NOMO-1 treated with dmso at 0.1 percent for 144 hours (cell line): ENCODE measurements at regions not wholly inside any gene's neighbourhood (a gene's known extent, or its start where the extent isn't known, plus 50 kb on each side); places are given as distances from the start of the nearest gene placed in this dataset.

Source experiments
- DNase-seq: peaks from one replicate; lab custom pipeline; 2025; ENCODE audit not compliant: unreplicated experiment; lab: John Stamatoyannopoulos, UW

DNA sequence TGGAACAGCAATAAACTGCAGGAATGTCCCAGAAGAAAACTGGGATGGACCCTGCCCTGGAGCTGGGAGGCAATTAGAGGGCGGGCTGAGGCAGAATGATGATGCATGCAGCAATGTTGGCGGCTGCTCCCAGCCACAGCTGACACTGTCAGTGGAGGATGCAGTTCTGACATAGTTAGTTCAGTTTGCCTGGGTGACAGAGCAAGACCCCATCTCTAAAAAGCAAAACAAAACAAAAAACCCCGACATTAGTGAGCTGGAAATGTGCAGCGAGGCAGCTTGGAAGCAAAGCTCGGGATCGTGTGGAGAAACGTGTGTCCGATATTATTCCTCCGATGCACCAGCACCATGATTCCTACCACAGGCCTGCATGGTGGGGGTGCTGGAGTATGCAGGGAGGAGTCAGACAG, 110.1 kb upstream of the UQCRFS1 start:
- no peak for DNase-seq

DNA sequence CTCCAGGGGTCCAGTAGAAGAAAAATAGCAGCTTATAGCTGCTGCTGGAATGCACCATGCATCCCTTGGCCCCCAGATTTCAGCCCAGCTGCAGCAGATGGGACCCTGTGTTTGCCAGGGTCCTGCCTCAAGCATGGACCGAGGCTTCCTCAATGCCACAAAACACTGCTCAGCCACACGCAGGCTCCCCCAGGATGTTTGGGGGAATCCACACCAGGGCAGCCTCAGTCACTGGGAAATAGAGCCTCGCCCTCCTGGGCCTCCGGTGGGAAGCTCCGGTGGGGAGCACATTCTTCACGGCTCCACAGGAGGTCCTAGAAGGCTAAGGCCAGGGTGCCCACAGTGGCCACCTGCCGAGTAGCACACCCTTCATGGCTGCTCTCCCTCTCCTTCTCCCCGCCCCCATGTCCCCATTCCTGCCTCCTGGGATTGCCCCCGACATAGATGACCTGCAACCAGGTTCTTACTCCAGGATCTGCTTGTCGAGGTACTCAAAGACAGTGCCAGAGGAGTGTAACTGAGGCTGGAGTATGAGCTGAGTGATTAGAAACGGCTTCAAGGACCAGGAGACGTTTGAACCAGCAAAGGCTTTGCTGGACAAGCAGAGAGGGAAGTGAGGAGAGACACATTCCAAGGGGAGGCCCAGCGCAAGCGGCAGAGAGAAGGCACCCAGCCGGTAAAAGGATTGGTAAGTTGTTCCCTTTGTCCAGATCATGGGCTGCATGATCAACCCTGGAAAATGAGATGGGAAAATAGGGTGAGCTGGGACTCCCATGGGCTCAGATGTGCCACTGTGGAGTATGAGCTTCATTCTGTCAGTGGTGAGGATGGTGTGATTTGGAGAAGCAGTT, 110.7 kb upstream of the UQCRFS1 start:
- no peak for DNase-seq

DNA sequence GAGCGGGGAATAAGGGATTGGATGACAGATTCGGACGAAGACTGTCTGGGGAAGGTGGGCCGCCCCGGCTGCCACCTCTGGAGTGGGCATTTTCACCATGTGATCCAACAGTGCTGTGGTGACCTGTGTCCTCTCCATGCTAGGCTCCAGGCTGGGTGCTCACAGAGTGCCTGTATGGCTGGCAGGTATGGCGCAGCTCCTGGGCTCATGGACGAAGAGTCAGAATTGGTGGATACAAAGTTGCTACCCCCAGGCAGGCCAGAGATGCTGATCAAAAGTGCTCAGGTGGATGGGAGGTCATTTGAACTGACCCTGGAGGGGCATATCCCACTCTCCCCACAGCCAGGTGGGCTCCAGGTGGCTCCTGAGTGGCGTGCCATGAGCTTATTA, 111.3 kb upstream of the UQCRFS1 start:
- no peak for DNase-seq

- no peak for DNase-seq
These were observed 111.8 kb upstream of the UQCRFS1 start for GRCh38 chr19:29324717-29325116.

- no peak for DNase-seq
These were observed 112.5 kb upstream of the UQCRFS1 start for GRCh38 chr19:29325241-29325975.

GRCh38 chr19:29326351-29326750, 113.4 kb upstream of the UQCRFS1 start:
- no peak for DNase-seq

DNA sequence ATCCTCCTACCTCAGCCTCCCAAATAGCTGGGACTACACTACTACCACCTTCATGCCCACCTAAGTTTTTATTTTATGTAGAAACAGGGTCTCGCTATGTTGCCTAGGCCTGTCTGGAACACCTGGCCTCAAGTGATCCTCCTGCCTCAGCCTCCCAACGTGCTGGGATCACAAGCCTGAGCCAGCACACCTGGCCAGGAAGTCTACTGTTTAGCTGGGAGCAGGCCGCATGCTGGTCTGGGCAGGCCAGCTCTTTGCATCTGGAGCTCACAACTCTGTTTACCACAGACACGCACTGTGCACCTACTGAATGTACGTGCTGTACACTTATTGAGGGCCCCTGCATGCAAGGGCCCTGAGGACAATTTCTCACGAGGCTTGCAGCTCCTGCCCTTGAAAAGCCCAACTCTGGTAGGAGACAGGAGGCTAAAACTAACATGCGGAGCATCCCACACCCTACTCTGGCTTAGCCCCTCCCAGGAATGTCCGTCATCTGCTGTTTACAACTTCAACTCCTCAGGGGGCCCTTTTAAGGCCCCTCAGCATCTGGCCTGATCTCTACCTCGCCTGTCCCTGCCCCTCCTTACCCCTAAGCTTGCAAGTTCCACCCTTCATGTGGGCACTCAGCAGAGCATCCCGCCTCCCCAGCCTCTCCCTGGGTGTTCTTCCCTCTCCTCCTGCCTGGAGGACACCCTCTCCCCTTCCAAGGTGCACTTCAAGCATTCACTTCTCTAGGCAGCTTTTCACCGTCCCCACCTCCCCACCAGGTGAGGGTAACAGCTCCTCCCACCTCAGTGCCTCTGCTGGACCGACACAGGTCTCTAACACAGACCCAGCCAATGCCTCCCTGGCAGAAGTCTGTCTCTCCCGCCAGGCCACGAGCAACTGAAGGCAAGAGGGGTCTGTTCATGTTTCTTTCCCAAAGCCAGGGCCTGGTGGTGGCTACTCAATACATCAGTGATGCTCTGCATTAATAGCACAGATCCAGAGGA, 114.2 kb upstream of the UQCRFS1 start:
- DNase-seq: no peak

DNA sequence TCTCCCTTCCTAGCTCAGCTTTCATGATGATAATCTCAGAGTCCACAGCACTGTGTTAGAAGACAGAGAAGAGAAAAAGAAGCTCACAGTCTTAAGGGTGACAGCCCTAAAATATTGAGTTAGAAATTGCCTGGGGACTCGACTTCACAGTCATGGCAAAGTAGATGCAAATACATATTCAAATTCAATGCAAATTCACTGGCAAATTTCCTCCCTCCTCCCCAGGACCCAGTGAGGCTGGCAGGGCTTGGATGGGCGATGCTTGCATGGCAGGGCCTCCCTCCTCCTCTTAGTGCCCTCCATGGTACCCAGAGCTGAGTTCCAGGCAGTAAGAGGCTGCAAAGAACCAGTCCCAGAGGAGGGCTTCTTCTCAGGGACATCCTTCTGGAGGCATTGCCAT, 115.6 kb upstream of the UQCRFS1 start:
- no peak for DNase-seq

DNA sequence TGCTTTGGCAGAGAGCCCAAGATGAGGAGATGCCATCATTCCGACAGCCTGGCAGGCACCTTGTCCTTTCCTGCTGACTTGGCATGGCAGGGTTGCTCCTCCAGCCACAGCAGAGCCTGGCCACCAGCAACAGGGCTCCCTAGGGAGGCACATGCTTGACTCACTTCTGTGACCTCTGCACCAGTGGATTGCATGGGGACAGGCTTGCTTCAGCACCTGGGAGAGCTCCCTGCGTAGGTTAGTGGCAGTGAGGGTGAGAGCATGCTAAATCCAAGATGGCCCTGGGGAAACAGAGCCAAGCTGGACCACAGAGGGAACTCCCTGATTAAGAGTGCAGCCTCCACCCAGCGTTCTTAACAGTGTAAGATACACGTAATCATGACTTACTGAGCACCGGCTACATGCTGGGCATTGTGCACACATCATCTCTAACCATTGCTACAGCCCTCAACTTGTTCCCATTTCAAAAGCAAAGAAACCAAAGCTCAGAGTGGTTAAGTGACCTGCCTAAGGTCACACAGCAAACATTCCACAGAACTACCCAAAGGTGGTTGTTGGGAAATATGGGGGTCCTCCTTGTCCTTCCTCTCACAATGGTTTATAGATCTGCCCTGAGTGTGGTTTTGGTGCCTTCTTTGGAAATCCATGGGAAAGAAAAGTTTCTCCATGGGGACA, 116.6 kb upstream of the UQCRFS1 start:
- DNase-seq: no peak

GRCh38 chr19:29336425-29336824, 123.5 kb upstream of the UQCRFS1 start:
- DNase-seq: no peak

GRCh38 chr19:29337029-29337428, 124.1 kb upstream of the UQCRFS1 start:
- no peak for DNase-seq

- no peak for DNase-seq
These were observed 125.5 kb upstream of the UQCRFS1 start for GRCh38 chr19:29338480-29338879.

GRCh38 chr19:29342721-29343120, 129.8 kb upstream of the UQCRFS1 start:
- no peak for DNase-seq

- no peak for DNase-seq
These were observed 151.3 kb upstream of the UQCRFS1 start for GRCh38 chr19:29364224-29364726.

DNA sequence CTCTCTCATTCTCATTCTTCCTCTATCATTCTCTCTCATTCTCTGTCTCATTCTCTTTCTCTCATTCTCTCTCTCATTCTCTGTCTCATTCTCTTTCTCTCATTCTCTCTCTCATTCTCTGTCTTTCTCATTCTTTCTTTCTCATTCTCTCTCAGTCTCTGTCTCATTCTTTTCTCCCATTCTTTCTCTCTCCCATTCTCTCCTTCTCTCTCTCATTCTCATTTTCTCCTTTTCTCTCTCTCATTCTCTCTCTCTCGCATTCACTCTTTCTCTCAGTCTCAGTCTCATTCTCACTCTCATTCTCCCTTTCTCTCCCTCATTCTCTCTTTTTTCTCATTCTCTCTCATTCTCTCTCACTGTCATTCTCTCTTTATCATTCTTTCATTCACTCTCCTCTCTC, 152.0 kb upstream of the UQCRFS1 start:
- no peak for DNase-seq

DNA sequence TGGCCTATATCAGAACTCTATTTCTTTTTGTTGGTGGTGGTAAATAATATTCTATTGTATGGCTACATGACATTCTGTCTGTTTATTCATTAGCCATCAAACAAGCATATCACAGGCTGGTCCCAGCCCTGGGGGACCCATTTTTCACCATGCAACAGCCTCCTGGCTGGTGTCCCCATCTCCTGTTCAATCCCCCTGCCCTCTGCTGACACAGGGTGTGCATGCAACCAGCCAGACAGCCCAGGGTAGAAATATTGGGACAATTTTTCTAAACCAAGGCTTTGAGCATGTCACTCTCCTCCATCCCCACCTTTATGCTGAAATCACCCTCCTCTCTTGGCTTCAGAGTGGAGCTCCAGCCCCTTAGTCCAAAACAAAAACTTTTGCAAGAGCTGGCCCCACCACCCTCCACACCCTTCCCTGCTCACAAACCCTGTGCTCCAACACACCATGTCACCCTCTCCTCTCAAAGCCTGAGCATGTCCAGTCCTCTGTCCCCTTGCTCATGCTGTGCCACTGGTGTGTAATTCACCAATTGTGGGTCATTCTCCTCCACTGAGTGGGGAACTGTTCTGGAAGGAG, 153.0 kb upstream of the UQCRFS1 start:
- DNase-seq: no peak

DNA sequence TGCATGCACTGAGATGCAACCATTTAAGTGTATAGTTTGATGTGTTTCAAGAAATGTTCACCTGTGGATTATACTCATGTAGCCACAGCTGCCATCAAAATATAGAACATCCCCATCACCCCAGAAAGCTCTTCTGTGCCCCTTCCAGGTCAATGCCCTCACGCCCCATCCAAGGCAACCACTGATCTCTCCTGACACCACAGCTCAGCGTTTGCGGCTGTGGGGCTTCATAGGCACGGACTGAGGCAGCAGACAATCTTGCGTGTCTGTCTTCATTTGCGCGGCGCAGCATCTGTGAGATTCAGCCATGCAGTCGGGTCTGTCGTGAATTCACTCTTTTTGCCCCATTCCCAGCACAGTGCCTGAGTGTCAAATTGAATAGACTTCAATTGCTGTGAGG, 153.8 kb upstream of the UQCRFS1 start:
- DNase-seq: no peak

DNA sequence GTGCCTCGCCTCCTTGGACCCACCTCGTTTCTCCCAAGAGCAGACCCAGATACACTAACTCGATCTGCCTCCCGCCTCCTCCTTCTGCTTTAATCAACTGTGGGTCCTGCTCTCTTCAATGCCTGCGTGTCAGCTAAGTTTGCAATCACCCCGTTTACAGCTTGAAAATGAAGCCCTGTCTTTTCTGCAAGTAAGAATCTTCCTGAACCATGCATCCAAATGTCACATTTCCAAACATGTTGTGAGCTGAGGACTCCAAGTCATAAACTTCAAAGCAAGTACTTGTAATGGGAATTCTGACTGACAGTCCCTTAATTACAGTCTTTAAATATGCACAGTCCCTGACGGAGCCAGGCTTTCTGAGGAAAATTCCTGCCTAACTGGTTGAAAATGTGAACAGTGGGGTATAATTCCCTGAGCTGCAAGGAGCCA, 154.9 kb upstream of the UQCRFS1 start:
- no peak for DNase-seq

DNA sequence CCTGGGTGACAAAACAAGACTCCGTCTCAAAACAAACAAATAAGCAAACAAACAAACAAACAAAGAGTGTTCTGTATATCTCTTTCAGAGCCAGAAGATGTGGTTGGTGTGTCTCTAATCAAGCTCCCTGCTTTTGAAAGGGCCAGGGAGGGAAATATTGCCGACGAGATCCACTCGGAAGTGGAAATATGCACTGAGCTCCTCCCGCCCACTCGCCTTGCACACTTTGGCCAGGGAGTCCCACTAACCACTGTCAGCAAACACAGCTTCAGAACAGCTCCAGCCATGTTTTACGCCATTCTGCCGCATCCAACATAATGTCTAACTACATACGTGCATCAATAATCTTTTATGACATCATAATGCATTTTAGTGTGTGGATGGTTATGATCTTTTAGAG, 155.5 kb upstream of the VSTM2B start:
- no peak for DNase-seq
